H9 (cell line): ENCODE measurements at regions not wholly inside any gene's neighbourhood (a gene's known extent, or its start where the extent isn't known, plus 50 kb on each side); places are given as distances from the start of the nearest gene placed in this dataset.

Experiments
- DNase-seq: peaks from one replicate; pipeline ENCODE4 v3.0.0-alpha.2; 2017
- H2AFZ ChIP-seq: one replicate; pipeline ENCODE4 v1.6.1; 2013; ENCODE audit warnings: mild to moderate bottlenecking, low read length, control low read depth, moderate library complexity
- H2AK5ac ChIP-seq: 2 replicates; pipeline ENCODE4 v1.6.1; 2013; ENCODE audit warnings: low read length, control low read depth, mixed read lengths; ENCODE audit not compliant: insufficient read length
- H2BK120ac ChIP-seq: one replicate; pipeline ENCODE4 v1.6.1; 2013; ENCODE audit warnings: low read depth, mild to moderate bottlenecking, low read length, control low read depth, inconsistent platforms; ENCODE audit not compliant: poor library complexity, severe bottlenecking
- H2BK12ac ChIP-seq: 2 replicates; pipeline ENCODE4 v1.6.1; 2013; ENCODE audit warnings: low read length, control low read depth, mixed read lengths, low read depth; ENCODE audit not compliant: insufficient read length
- H2BK15ac ChIP-seq: 2 replicates; pipeline ENCODE4 v1.6.1; 2013; ENCODE audit warnings: low read depth, low read length, control low read depth
- H2BK20ac ChIP-seq: one replicate; pipeline ENCODE4 v1.6.1; 2013; ENCODE audit warnings: low read depth, mild to moderate bottlenecking, low read length, control low read depth, inconsistent platforms; ENCODE audit not compliant: poor library complexity, severe bottlenecking
- H2BK5ac ChIP-seq: 2 replicates; pipeline ENCODE4 v1.6.1; 2013; ENCODE audit warnings: low read length, control low read depth, mixed read lengths; ENCODE audit not compliant: insufficient read length
- H3K14ac ChIP-seq: 2 replicates; pipeline ENCODE4 v1.6.1; 2013; ENCODE audit warnings: low read length, control low read depth; ENCODE audit not compliant: insufficient read depth
- H3K18ac ChIP-seq: 2 replicates; pipeline ENCODE4 v1.6.1; 2013; ENCODE audit warnings: low read depth, mild to moderate bottlenecking, mixed read lengths, low read length, control low read depth; ENCODE audit not compliant: insufficient read length
- H3K23ac ChIP-seq: 2 replicates; pipeline ENCODE4 v1.6.1; 2013; ENCODE audit warnings: low read length, control low read depth, mixed read lengths, low read depth; ENCODE audit not compliant: insufficient read length
- H3K23me2 ChIP-seq: 2 replicates; pipeline ENCODE4 v1.6.1; 2013; ENCODE audit warnings: low read depth, mild to moderate bottlenecking, mixed read lengths, low read length, control low read depth; ENCODE audit not compliant: insufficient read length, poor library complexity, severe bottlenecking
- H3K27ac ChIP-seq: 2 replicates; pipeline ENCODE4 v1.5.1; 2013; ENCODE audit warnings: low read length, control low read depth, mixed read lengths, low read depth; ENCODE audit not compliant: insufficient read length
- H3K27me3 ChIP-seq: 2 replicates; pipeline ENCODE4 v1.6.1; 2013; ENCODE audit warnings: low read length, control low read depth, inconsistent platforms; ENCODE audit not compliant: insufficient read depth
- H3K4ac ChIP-seq: 2 replicates; pipeline ENCODE4 v1.6.1; 2013; ENCODE audit warnings: low read depth, mild to moderate bottlenecking, control low read depth, inconsistent platforms, low read length, moderate library complexity
- H3K4me1 ChIP-seq: 2 replicates; pipeline ENCODE4 v1.6.1; 2013; ENCODE audit warnings: low read length, control low read depth, inconsistent platforms; ENCODE audit not compliant: insufficient read depth
- H3K4me2 ChIP-seq: 2 replicates; pipeline ENCODE4 v1.6.1; 2013; ENCODE audit warnings: low read length, control low read depth, mixed read lengths; ENCODE audit not compliant: insufficient read length, insufficient read depth
- H3K56ac ChIP-seq: 2 replicates; pipeline ENCODE4 v1.6.1; 2013; ENCODE audit warnings: low read depth, mild to moderate bottlenecking, mixed read lengths, low read length, control low read depth; ENCODE audit not compliant: insufficient read length
- H3K79me1 ChIP-seq: 2 replicates; pipeline ENCODE4 v1.6.1; 2013; ENCODE audit warnings: low read depth, mild to moderate bottlenecking, moderate library complexity, low read length, control low read depth, inconsistent platforms; ENCODE audit not compliant: insufficient read depth, poor library complexity, severe bottlenecking
- H3K79me2 ChIP-seq: 2 replicates; pipeline ENCODE4 v1.6.1; 2013; ENCODE audit warnings: low read length, control low read depth, inconsistent platforms; ENCODE audit not compliant: insufficient read depth
- H3K9ac ChIP-seq: 2 replicates; pipeline ENCODE4 v1.6.1; 2013; ENCODE audit warnings: low read length, control low read depth, mixed read lengths; ENCODE audit not compliant: insufficient read length; ENCODE audit errors: extremely low read depth
- H3K9me3 ChIP-seq: one replicate; pipeline ENCODE4 v1.6.1; 2013; ENCODE audit warnings: low read depth, low read length, inconsistent platforms; ENCODE audit not compliant: control insufficient read depth
- H3T11ph ChIP-seq: one replicate; pipeline ENCODE4 v1.6.1; 2013; ENCODE audit warnings: mild to moderate bottlenecking, low read length, control low read depth, inconsistent platforms
- H4K20me1 ChIP-seq: one replicate; pipeline ENCODE4 v1.6.1; 2013; ENCODE audit not compliant: control insufficient read depth, insufficient read length, insufficient read depth
- H4K5ac ChIP-seq: 2 replicates; pipeline ENCODE4 v1.6.1; 2013; ENCODE audit warnings: low read depth, mild to moderate bottlenecking, mixed read lengths, low read length, control low read depth; ENCODE audit not compliant: insufficient read length
- H4K8ac ChIP-seq: replicated peaks from 2 replicates; pipeline ENCODE4 v1.6.1; 2013; ENCODE audit warnings: low read length, control low read depth, mixed read lengths, low read depth; ENCODE audit not compliant: insufficient read length
- H4K91ac ChIP-seq: 2 replicates; pipeline ENCODE4 v1.6.1; 2013; ENCODE audit warnings: low read depth, mild to moderate bottlenecking, moderate library complexity, mixed read lengths, low read length, control low read depth; ENCODE audit not compliant: insufficient read length
- H3K27ac Mint-ChIP-seq, 3 experiments: 2 replicates in 2 of 3; 3 replicates in 1 of 3; pipeline ENCODE4 v1.8.0; 2020 to 2021; ENCODE audit warnings: mixed read lengths in 3 of 3, mild to moderate bottlenecking in 1 of 3, moderate library complexity in 1 of 3
- H3K27me3 Mint-ChIP-seq: 2 replicates; pipeline ENCODE4 v1.8.0; 2021; ENCODE audit warnings: low read depth, mild to moderate bottlenecking, moderate library complexity, mixed read lengths
- H3K36me3 Mint-ChIP-seq, 3 experiments: 2 replicates in 2 of 3; 3 replicates in 1 of 3; pipeline ENCODE4 v1.8.0; 2020 to 2021; ENCODE audit warnings: low read depth in 3 of 3, mixed read lengths in 3 of 3; ENCODE audit not compliant: insufficient read depth in 1 of 3
- H3K4me1 Mint-ChIP-seq, 2 experiments: 2 replicates each; pipeline ENCODE4 v1.8.0; 2020; ENCODE audit warnings: mixed read lengths in 2 of 2
- H3K4me3 Mint-ChIP-seq, 2 experiments: 2 replicates in 1 of 2; 3 replicates in 1 of 2; pipeline ENCODE4 v1.8.0; 2020 to 2021; ENCODE audit warnings: mild to moderate bottlenecking in 2 of 2, mixed read lengths in 2 of 2, moderate library complexity in 1 of 2
- H3K9me3 Mint-ChIP-seq, 2 experiments: 2 replicates in 1 of 2; 3 replicates in 1 of 2; pipeline ENCODE4 v1.8.0; 2020; ENCODE audit warnings: mild to moderate bottlenecking in 2 of 2, mixed read lengths in 2 of 2, moderate library complexity in 1 of 2
- CTCF ChIP-seq: fragments of 200-600 bp; sonication (generic); conservative IDR thresholded peaks from 3 replicates; pipeline ENCODE4 v1.8.0; 2021; ENCODE audit warnings: antibody characterized with exemption, mild to moderate bottlenecking

DNA sequence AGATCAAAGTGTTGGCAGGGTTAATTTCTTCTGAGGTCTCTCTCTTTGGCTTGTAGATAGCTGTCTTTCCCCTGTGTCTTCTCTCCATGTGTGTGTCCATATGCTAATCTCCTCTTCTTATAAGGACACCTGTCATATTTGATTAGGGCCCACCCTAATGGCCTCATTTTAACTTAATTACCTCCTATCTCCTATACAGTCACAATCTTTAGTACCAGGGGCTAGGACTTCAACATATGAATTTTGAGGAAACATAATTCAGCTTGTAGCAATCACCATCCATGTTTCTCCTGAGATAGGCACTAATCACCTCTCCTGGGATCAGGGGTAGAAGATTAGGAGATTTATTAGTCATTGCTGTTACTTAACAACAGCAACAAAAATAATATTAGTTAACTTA, 196.1 kb upstream of the RXFP2 start:
- H3K9ac ChIP-seq: no peak overlapping the region
- H3K56ac ChIP-seq: no peak overlapping the region
- no peak overlapping the region for H2BK5ac ChIP-seq
- no peak for TF ChIP-seq CTCF
- no peaks in the 10 kb centered on the region for H3K36me3 Mint-ChIP-seq
- DNase-seq: no peak
- H3K4me3 Mint-ChIP-seq: no peak overlapping the region
- no peak overlapping the region for H2AK5ac ChIP-seq
- H2BK120ac ChIP-seq: no peak overlapping the region
- H3K9me3 ChIP-seq: no peaks in the 10 kb centered on the region
- no peak overlapping the region for H3K4ac ChIP-seq
- H2AFZ ChIP-seq: no peak overlapping the region
- H4K5ac ChIP-seq: no peak overlapping the region
- no peak overlapping the region for H2BK15ac ChIP-seq
- no peak overlapping the region for H4K8ac ChIP-seq
- no peaks in the 10 kb centered on the region for H3K9me3 Mint-ChIP-seq
- no peaks in the 10 kb centered on the region for H3K27me3 ChIP-seq
- no peak overlapping the region for H3K4me2 ChIP-seq
- H3K27ac ChIP-seq: no peak overlapping the region
- H4K20me1 ChIP-seq: no peaks in the 10 kb centered on the region
- H3K14ac ChIP-seq: no peak overlapping the region
- H3K4me1 ChIP-seq: no peaks in the 10 kb centered on the region
- H4K91ac ChIP-seq: no peak overlapping the region
- no peak overlapping the region for H3K23ac ChIP-seq
- H3K27ac Mint-ChIP-seq: no peak overlapping the region
- H3K79me2 ChIP-seq: no peaks in the 10 kb centered on the region
- H2BK20ac ChIP-seq: no peak overlapping the region
- H3K18ac ChIP-seq: no peak overlapping the region
- no peaks in the 10 kb centered on the region for H3K79me1 ChIP-seq
- H3T11ph ChIP-seq: no peak overlapping the region
- H3K4me1 Mint-ChIP-seq: no peaks in the 10 kb centered on the region; a peak in 1 of 4 replicates
- H2BK12ac ChIP-seq: no peak overlapping the region
- H3K23me2 ChIP-seq: no peaks in the 10 kb centered on the region
- H3K27me3 Mint-ChIP-seq: no peaks in the 10 kb centered on the region; the same call in 1 of the 2 replicates
